PC-3 (cell line): ENCODE measurements at regions not wholly inside any gene's neighbourhood (a gene's known extent, or its start where the extent isn't known, plus 50 kb on each side); places are given as distances from the start of the nearest gene placed in this dataset.

Experiments
- CTCF ChIP-seq: fragments of 300-600 bp; sonication (generic); conservative IDR thresholded peaks from 2 replicates; pipeline ENCODE4 v1.5.1; 2017; ENCODE audit warnings: antibody characterized with exemption, low read depth, mild to moderate bottlenecking, low read length
- EZH2 ChIP-seq: fragments of 300-600 bp; sonication (generic); IDR thresholded peaks from one replicate; pipeline ENCODE4 v1.6.1; 2017; ENCODE audit warnings: antibody characterized with exemption, mild to moderate bottlenecking, low read length; ENCODE audit not compliant: unreplicated experiment
- EZH2phosphoT487 ChIP-seq: fragments of 300-600 bp; sonication (generic); IDR thresholded peaks from 2 replicates; pipeline ENCODE4 v1.6.1; 2018; ENCODE audit warnings: mild to moderate bottlenecking, antibody characterized with exemption, low read length, borderline replicate concordance

GRCh38 chr5:16995372-16995771 is 59.3 kb upstream of the MYO10 start:
- TF ChIP-seq CTCF (no peak), EZH2phosphoT487 (no peak), EZH2 (no peak)
